Esophagus squamous epithelium (tissue), 5 donors: ENCODE measurements at regions not wholly inside any gene's neighbourhood (a gene's known extent, or its start where the extent isn't known, plus 50 kb on each side); places are given as distances from the start of the nearest gene placed in this dataset.

Source experiments
- DNase-seq: peaks from one replicate; lab custom pipeline; 2025; lab: John Stamatoyannopoulos, UW
- H3K27ac ChIP-seq, 4 donors: fragments of 200-600 bp; sonication (generic); one replicate each; pipeline ENCODE4 v1.5.1; 2016 to 2019; ENCODE audit warnings: mild to moderate bottlenecking in 1 of 4
- H3K27me3 ChIP-seq, 4 donors: fragments of 200-600 bp; sonication (generic); 1 replicate in 3 of 4; 2 replicates in 1 of 4; pipeline versions ENCODE4 v1.5.1 to v1.6.0; 2017 to 2021; ENCODE audit warnings: antibody characterized with exemption in 1 of 4
- H3K36me3 ChIP-seq, 3 donors: fragments of 200-600 bp; sonication (generic); one replicate each; pipeline ENCODE4 v1.5.1; 2016 to 2019
- H3K4me1 ChIP-seq, 3 donors: fragments of 200-600 bp; sonication (generic); one replicate each; pipeline ENCODE4 v1.5.1; 2017 to 2019
- H3K4me3 ChIP-seq, 4 donors: fragments of 200-600 bp; sonication (generic); 1 replicate in 3 of 4; 2 replicates in 1 of 4; pipeline ENCODE4 v1.5.1; 2016 to 2019; ENCODE audit warnings: mild to moderate bottlenecking in 2 of 4, moderate library complexity in 1 of 4
- H3K9me3 ChIP-seq, 3 donors: fragments of 200-600 bp; sonication (generic); one replicate each; pipeline ENCODE4 v1.5.1; 2016 to 2019
- CTCF ChIP-seq, 6 experiments: fragments of 450-650 bp in 4 of 6; fragments of 200-600 bp in 2 of 6; sonication (generic) in 2 of 6; IDR thresholded peaks; one replicate each; pipeline ENCODE4 v1.5.1; 2016 to 2019; ENCODE audit warnings: antibody characterized with exemption in 6 of 6, mild to moderate bottlenecking in 4 of 6, moderate library complexity in 4 of 6
- POLR2A ChIP-seq, 4 donors: fragments of 450-650 bp; IDR thresholded peaks; one replicate each; pipeline ENCODE4 v1.6.1; 2017; ENCODE audit warnings: antibody characterized with exemption in 4 of 4, mild to moderate bottlenecking in 4 of 4, moderate library complexity in 3 of 4
- WGBS, 2 donors: methylation state at CpG; one replicate each; pipeline ENCODE4 v1.1.5; 2018; 5-methylcytosine and 5-hydroxymethylcytosine counted together
- intact Hi-C: fragments of 100-400 bp; cut with DNase I; formaldehyde crosslinking; loops from one replicate; pipeline ENCODE4 v1.15.0; 2022
- donor health status: DM: yes; HTN: yes; CAD: no.

- TF ChIP-seq POLR2A (IDR thresholded peaks at IDR 0.05): no peak
- no peak for TF ChIP-seq CTCF (IDR thresholded peaks at IDR 0.05)
- no peaks in the 10 kb centered on the region for H3K36me3 ChIP-seq
- intact Hi-C loops: no loop called here
- no peaks in the 10 kb centered on the region for H3K9me3 ChIP-seq
- H3K27me3 ChIP-seq: no peaks in the 10 kb centered on the region
- no peaks in the 10 kb centered on the region for H3K4me1 ChIP-seq
- 45 to 58% methylated on average over 2 of the region's 2 CpGs for WGBS, 2 donors
- no peak overlapping the region for H3K4me3 ChIP-seq
- no peak for DNase-seq
- no peak overlapping the region for H3K27ac ChIP-seq
Observed at GRCh38 chr3:65234499-65234898, 546.7 kb upstream of the ADAMTS9 start.

- H3K4me1 ChIP-seq: no peaks in the 10 kb centered on the region
- H3K9me3 ChIP-seq: no peaks in the 10 kb centered on the region
- WGBS, 2 donors: 79 to 84% methylated on average over 5 of the region's 5 CpGs
- intact Hi-C loops: no loop called here
- H3K4me3 ChIP-seq: no peak overlapping the region
- H3K36me3 ChIP-seq: no peaks in the 10 kb centered on the region
- TF ChIP-seq CTCF (IDR thresholded peaks at IDR 0.05) (no peak), POLR2A (IDR thresholded peaks at IDR 0.05) (no peak)
- H3K27ac ChIP-seq: no peak overlapping the region
- DNase-seq: no peak
- H3K27me3 ChIP-seq: no peaks in the 10 kb centered on the region
Observed at GRCh38 chr3:65233561-65233960, 545.8 kb upstream of the ADAMTS9 start.

GRCh38 chr3:65231544-65231943 is 543.7 kb upstream of the ADAMTS9 start:
- 69 to 81% methylated on average over 4 of the region's 4 CpGs for WGBS, 2 donors

GRCh38 chr3:65230261-65231139 is 542.7 kb upstream of the ADAMTS9 start:
- H3K4me1 ChIP-seq: no peaks in the 10 kb centered on the region
- TF ChIP-seq POLR2A (IDR thresholded peaks at IDR 0.05) (no peak), CTCF (IDR thresholded peaks at IDR 0.05) (no peak)
- H3K4me3 ChIP-seq: no peak overlapping the region
- 79 to 88% methylated on average over 13 to 14 of the region's 14 CpGs for WGBS, 2 donors
- intact Hi-C loops: no loop called here
- H3K36me3 ChIP-seq: no peaks in the 10 kb centered on the region
- no peak overlapping the region for H3K27ac ChIP-seq
- H3K9me3 ChIP-seq: no peaks in the 10 kb centered on the region
- DNase-seq: no peak
- H3K27me3 ChIP-seq: no peaks in the 10 kb centered on the region

More at GRCh38 chr3:65231544-65231943, 543.7 kb upstream of the ADAMTS9 start:
- TF ChIP-seq POLR2A (IDR thresholded peaks at IDR 0.05): no peak
- TF ChIP-seq CTCF (IDR thresholded peaks at IDR 0.05): no peak
- intact Hi-C loops: no loop called here
- Histone ChIP-seq H3K4me3 (no peak overlapping the region), H3K36me3 (no peaks in the 10 kb centered on the region), H3K27ac (no peak overlapping the region), H3K4me1 (no peaks in the 10 kb centered on the region), H3K9me3 (no peaks in the 10 kb centered on the region), H3K27me3 (no peaks in the 10 kb centered on the region)
- no peak for DNase-seq

GRCh38 chr3:65226287-65226686 is 538.5 kb upstream of the ADAMTS9 start:
- 47 to 81% methylated on average over 1 of the region's 1 CpG for WGBS, 2 donors
- Histone ChIP-seq H3K27me3 (no peaks in the 10 kb centered on the region), H3K9me3 (no peaks in the 10 kb centered on the region), H3K4me1 (no peaks in the 10 kb centered on the region), H3K4me3 (no peak overlapping the region), H3K27ac (no peak overlapping the region), H3K36me3 (no peaks in the 10 kb centered on the region)
- no peak for TF ChIP-seq POLR2A (IDR thresholded peaks at IDR 0.05)
- no peak for TF ChIP-seq CTCF (IDR thresholded peaks at IDR 0.05)
- intact Hi-C loops: no loop called here
- DNase-seq: no peak
